ENCODE measurements at regions not wholly inside any gene's neighbourhood (a gene's known extent, or its start where the extent isn't known, plus 50 kb on each side); places are given as distances from the start of the nearest gene placed in this dataset.

- no peak for TF ChIP-seq TBP (IDR thresholded peaks at IDR 0.05; ENCODE audit: low read depth, low read length)
- TF ChIP-seq CTCF (IDR thresholded peaks at IDR 0.05; ENCODE audit: control extremely low read depth in 1 of 3, insufficient read depth in 1 of 3, low read depth in 1 of 3, low read length in 3 of 3), result no peak
- TF ChIP-seq POLR2A (IDR thresholded peaks at IDR 0.05; ENCODE audit: control extremely low read depth in 1 of 2, low read depth in 2 of 2, low read length in 2 of 2), result no peak
- TF ChIP-seq SIRT6 (IDR thresholded peaks at IDR 0.05; ENCODE audit: low read length), result no peak
- TF ChIP-seq EZH2 (IDR thresholded peaks at IDR 0.05; ENCODE audit: low read depth, low read length, severe bottlenecking), result no peak
- no peak for TF ChIP-seq GABPA (IDR thresholded peaks at IDR 0.05; ENCODE audit: borderline replicate concordance, insufficient read depth, low read length)
- TF ChIP-seq SIX5 (IDR thresholded peaks at IDR 0.05; ENCODE audit: low read depth, low read length), result no peak
- no peak for TF ChIP-seq POLR2AphosphoS5 (IDR thresholded peaks at IDR 0.05; ENCODE audit: low read depth, low read length)
- no peak for TF ChIP-seq TAF1 (IDR thresholded peaks at IDR 0.05; ENCODE audit: low read depth, low read length)
- no peak for TF ChIP-seq BRCA1 (IDR thresholded peaks at IDR 0.05; ENCODE audit: low read depth, low read length)
- TF ChIP-seq FOSL1 (IDR thresholded peaks at IDR 0.05; ENCODE audit: insufficient read depth, low read depth, low read length), result no peak
- no peak for TF ChIP-seq ZNF274 (IDR thresholded peaks at IDR 0.05; ENCODE audit: borderline replicate concordance, extremely low read depth, low read length)
Measured at GRCh38 chr1:21351901-21352300, 61.6 kb upstream of the ECE1 start.

All from H1 (cell line).